ENCODE measurements at regions not wholly inside any gene's neighbourhood (a gene's known extent, or its start where the extent isn't known, plus 50 kb on each side); places are given as distances from the start of the nearest gene placed in this dataset.

DNA sequence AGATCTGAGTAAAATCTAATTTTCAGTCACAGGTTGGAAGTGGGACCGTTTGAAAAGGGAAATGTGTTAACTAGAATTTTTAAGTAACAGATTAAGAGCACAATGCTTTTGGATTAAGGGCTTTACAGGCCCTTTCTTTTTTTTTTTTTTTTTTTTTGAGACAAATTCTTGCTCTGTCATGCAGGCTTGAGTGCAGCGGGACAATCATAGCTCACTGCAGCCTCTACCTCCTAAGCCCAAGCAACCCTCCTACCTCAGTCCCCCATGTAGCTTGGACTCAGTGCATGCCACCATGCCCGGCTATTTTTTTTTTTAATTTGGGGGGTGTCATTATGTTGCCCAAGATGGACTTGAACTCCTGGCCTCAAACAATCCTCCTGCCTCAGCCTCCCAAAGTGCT is 363.7 kb downstream of the LIG4 start:
- no peaks in the 10 kb centered on the region for H3K36me3 ChIP-seq (ENCODE audit: control insufficient read depth, insufficient read depth, low read length)
- H3K4me3 Mint-ChIP-seq = no peak overlapping the region
- H3K36me3 Mint-ChIP-seq = no peaks in the 10 kb centered on the region
- no peak overlapping the region for H3K27ac Mint-ChIP-seq
- DNase-seq = no peak
- peaks cover 0 to 4% (median under 1%) of the 10 kb centered on the region in 7 donors for H3K9me3 Mint-ChIP-seq
- no peak for ATAC-seq (ENCODE audit: low read depth in 2 of 2)
- no peaks in the 10 kb centered on the region for H3K4me1 Mint-ChIP-seq
- no peak overlapping the region for H3K27ac ChIP-seq (ENCODE audit: insufficient read depth, low read length, poor library complexity, severe bottlenecking)
- H3K27me3 ChIP-seq (ENCODE audit: control insufficient read depth, insufficient read depth, low read length) = no peaks in the 10 kb centered on the region
- H3K4me1 ChIP-seq (ENCODE audit: control insufficient read depth, insufficient read depth, low read length, poor library complexity, severe bottlenecking) = no peaks in the 10 kb centered on the region
- H3K4me3 ChIP-seq (ENCODE audit: low read depth, low read length) = no peak overlapping the region
- no peaks in the 10 kb centered on the region for H3K27me3 Mint-ChIP-seq
- H3K9me3 ChIP-seq (ENCODE audit: control insufficient read depth in 2 of 2, low read length in 2 of 2) = no peaks in the 10 kb centered on the region

DNA sequence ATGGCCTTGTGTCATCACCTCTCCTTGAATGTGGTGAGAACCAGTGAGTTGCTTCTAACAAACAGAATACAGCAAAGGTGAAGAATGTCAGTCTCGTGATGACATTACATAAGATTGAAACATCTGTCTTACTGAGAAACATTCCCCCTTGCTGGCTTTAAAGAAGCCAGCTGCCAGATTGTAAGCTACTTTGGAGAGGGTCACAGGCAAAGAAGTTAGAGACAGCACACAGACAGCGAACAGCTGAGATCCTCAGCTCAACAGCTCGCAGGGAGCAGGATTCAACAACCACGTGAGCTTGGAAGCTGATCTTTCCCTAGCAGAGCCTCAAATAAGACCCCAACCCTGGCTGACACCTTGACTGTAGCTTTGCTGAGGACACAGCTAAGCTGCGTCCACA is 367.9 kb downstream of the LIG4 start:
- H3K27me3 Mint-ChIP-seq = no peaks in the 10 kb centered on the region
- no peaks in the 10 kb centered on the region for H3K36me3 ChIP-seq (ENCODE audit: control insufficient read depth, insufficient read depth, low read length)

DNA sequence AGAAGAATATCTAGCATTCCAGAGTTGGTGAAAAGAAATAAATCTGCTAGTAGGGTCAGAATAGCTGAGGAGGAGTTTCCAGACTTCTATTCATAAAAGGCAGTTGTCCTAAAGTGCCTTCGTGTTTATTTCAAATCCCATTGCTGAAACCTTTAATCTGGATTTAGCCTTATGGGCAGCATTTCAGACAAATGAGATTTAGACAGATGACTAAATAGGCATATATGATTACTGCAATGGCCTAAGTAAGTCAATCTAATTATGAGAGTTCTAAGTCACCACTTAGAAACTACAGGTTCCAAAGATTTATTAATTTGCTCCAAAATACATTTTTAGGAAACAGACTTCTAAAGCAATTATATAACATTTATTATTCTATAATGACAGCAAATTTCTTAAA is 368.7 kb downstream of the LIG4 start:
- Mint-ChIP-seq H3K36me3 (no peaks in the 10 kb centered on the region), H3K27me3 (no peaks in the 10 kb centered on the region), H3K4me1 (no peaks in the 10 kb centered on the region), H3K27ac (no peak overlapping the region), H3K4me3 (no peak overlapping the region), H3K9me3 (peaks cover 0 to 4% (median 2%) of the 10 kb centered on the region in 7 donors)
- no peak overlapping the region for H3K4me3 ChIP-seq (ENCODE audit: low read depth, low read length)
- no peak for DNase-seq
- H3K9me3 ChIP-seq (ENCODE audit: control insufficient read depth in 2 of 2, low read length in 2 of 2) = no peaks in the 10 kb centered on the region
- H3K36me3 ChIP-seq (ENCODE audit: control insufficient read depth, insufficient read depth, low read length) = no peaks in the 10 kb centered on the region
- no peaks in the 10 kb centered on the region for H3K27me3 ChIP-seq (ENCODE audit: control insufficient read depth, insufficient read depth, low read length)
- no peak for ATAC-seq (ENCODE audit: low read depth in 2 of 2)
- H3K27ac ChIP-seq (ENCODE audit: insufficient read depth, low read length, poor library complexity, severe bottlenecking) = no peak overlapping the region
- H3K4me1 ChIP-seq (ENCODE audit: control insufficient read depth, insufficient read depth, low read length, poor library complexity, severe bottlenecking) = no peaks in the 10 kb centered on the region

More for the DNA sequence above, 367.9 kb downstream of the LIG4 start:
- no peak for ATAC-seq (ENCODE audit: low read depth in 2 of 2)
- H3K27ac ChIP-seq (ENCODE audit: insufficient read depth, low read length, poor library complexity, severe bottlenecking) = no peak overlapping the region
- no peaks in the 10 kb centered on the region for H3K9me3 ChIP-seq (ENCODE audit: control insufficient read depth in 2 of 2, low read length in 2 of 2)
- H3K27ac Mint-ChIP-seq = no peak overlapping the region
- H3K27me3 ChIP-seq (ENCODE audit: control insufficient read depth, insufficient read depth, low read length) = no peaks in the 10 kb centered on the region
- DNase-seq = no peak
- no peak overlapping the region for H3K4me3 Mint-ChIP-seq
- no peaks in the 10 kb centered on the region for H3K4me1 Mint-ChIP-seq
- peaks cover 0 to 4% (median 2%) of the 10 kb centered on the region in 7 donors for H3K9me3 Mint-ChIP-seq
- no peak overlapping the region for H3K4me3 ChIP-seq (ENCODE audit: low read depth, low read length)
- H3K4me1 ChIP-seq (ENCODE audit: control insufficient read depth, insufficient read depth, low read length, poor library complexity, severe bottlenecking) = no peaks in the 10 kb centered on the region
- no peaks in the 10 kb centered on the region for H3K36me3 Mint-ChIP-seq

DNA sequence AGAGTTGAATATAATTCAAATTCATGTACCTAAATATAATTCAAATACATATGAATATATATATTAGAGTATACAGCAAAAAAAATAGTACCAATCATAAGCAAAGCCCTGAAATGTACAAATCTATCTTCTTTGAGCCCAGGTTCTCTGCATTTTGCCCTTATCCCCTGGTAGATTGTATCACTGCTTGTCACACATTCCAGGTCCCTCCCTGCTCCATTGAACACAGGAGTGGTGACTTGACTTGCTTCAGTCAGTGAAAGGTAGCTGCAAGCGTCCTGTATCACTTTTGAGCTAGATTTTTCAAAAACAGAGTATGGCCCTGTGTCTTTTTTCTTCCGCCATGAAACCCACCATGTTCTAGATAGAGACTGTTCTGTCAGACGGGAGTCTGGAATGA is 369.4 kb downstream of the LIG4 start:
- H3K4me1 ChIP-seq (ENCODE audit: control insufficient read depth, insufficient read depth, low read length, poor library complexity, severe bottlenecking) = no peaks in the 10 kb centered on the region
- Mint-ChIP-seq H3K4me1 (no peaks in the 10 kb centered on the region), H3K36me3 (no peaks in the 10 kb centered on the region), H3K27ac (no peak overlapping the region), H3K4me3 (no peak overlapping the region), H3K27me3 (no peaks in the 10 kb centered on the region), H3K9me3 (peaks cover 0 to 4% (median 2%) of the 10 kb centered on the region in 7 donors)
- ATAC-seq (ENCODE audit: low read depth in 2 of 2) = no peak
- no peak for DNase-seq
- H3K36me3 ChIP-seq (ENCODE audit: control insufficient read depth, insufficient read depth, low read length) = no peaks in the 10 kb centered on the region
- H3K9me3 ChIP-seq (ENCODE audit: control insufficient read depth in 2 of 2, low read length in 2 of 2) = no peaks in the 10 kb centered on the region
- no peak overlapping the region for H3K4me3 ChIP-seq (ENCODE audit: low read depth, low read length)
- no peak overlapping the region for H3K27ac ChIP-seq (ENCODE audit: insufficient read depth, low read length, poor library complexity, severe bottlenecking)
- H3K27me3 ChIP-seq (ENCODE audit: control insufficient read depth, insufficient read depth, low read length) = no peaks in the 10 kb centered on the region

DNA sequence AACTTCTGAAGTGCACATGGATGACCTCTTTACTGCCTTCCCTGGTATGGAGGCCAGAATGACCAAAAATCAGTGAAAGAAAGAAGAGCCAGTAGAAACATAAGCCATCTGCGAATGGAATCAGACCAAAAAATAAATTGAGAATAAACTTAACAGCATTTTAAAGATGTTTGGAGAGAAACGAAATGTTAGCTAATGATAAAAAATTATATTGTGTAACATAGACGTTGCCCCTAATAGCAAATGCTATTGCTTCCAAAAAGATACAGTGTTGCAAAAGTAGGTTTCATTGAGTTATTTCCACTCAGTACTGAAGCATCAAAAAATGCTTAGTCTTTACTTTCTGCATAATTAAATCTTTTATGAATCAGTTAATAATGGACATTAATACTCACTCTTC is 371.7 kb downstream of the LIG4 start:
- Mint-ChIP-seq H3K36me3 (no peaks in the 10 kb centered on the region), H3K27ac (no peak overlapping the region), H3K4me3 (no peak overlapping the region), H3K27me3 (no peaks in the 10 kb centered on the region), H3K4me1 (no peaks in the 10 kb centered on the region), H3K9me3 (peaks cover 0 to 4% (median 4%) of the 10 kb centered on the region in 7 donors)
- no peaks in the 10 kb centered on the region for H3K27me3 ChIP-seq (ENCODE audit: control insufficient read depth, insufficient read depth, low read length)
- no peak for ATAC-seq (ENCODE audit: low read depth in 2 of 2)
- H3K9me3 ChIP-seq (ENCODE audit: control insufficient read depth in 2 of 2, low read length in 2 of 2) = no peaks in the 10 kb centered on the region
- no peak overlapping the region for H3K27ac ChIP-seq (ENCODE audit: insufficient read depth, low read length, poor library complexity, severe bottlenecking)
- H3K4me1 ChIP-seq (ENCODE audit: control insufficient read depth, insufficient read depth, low read length, poor library complexity, severe bottlenecking) = no peaks in the 10 kb centered on the region
- H3K36me3 ChIP-seq (ENCODE audit: control insufficient read depth, insufficient read depth, low read length) = no peaks in the 10 kb centered on the region
- H3K4me3 ChIP-seq (ENCODE audit: low read depth, low read length) = no peak overlapping the region
- no peak for DNase-seq

DNA sequence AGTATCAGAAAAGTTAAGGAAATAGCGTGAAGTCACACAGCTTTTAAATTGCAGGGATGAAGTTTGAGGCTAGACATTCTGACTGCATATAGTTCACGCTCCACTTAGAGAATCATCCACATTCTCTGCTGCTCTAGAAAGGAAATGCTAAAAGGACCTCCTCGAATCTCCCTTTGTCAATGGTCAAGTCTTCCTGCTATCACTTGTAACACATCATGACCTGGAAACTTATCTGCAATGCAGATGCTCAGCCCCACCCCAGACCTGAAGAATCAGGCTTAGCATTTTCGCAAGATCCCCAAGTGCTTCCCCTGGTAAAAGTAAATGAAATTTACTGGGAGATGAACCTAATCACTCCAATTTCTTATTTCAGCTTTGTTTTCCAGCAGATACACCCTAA is 372.1 kb downstream of the LIG4 start:
- Histone ChIP-seq H3K4me1 (ENCODE audit: control insufficient read depth, insufficient read depth, low read length, poor library complexity, severe bottlenecking) (no peaks in the 10 kb centered on the region), H3K27ac (ENCODE audit: insufficient read depth, low read length, poor library complexity, severe bottlenecking) (no peak overlapping the region), H3K9me3 (ENCODE audit: control insufficient read depth in 2 of 2, low read length in 2 of 2) (no peaks in the 10 kb centered on the region), H3K36me3 (ENCODE audit: control insufficient read depth, insufficient read depth, low read length) (no peaks in the 10 kb centered on the region), H3K4me3 (ENCODE audit: low read depth, low read length) (no peak overlapping the region), H3K27me3 (ENCODE audit: control insufficient read depth, insufficient read depth, low read length) (no peaks in the 10 kb centered on the region)
- H3K27ac Mint-ChIP-seq = no peak overlapping the region
- no peak for ATAC-seq (ENCODE audit: low read depth in 2 of 2)
- H3K27me3 Mint-ChIP-seq = no peaks in the 10 kb centered on the region
- DNase-seq = no peak
- no peaks in the 10 kb centered on the region for H3K36me3 Mint-ChIP-seq
- H3K9me3 Mint-ChIP-seq = peaks cover 0 to 4% (median 4%) of the 10 kb centered on the region in 7 donors
- no peaks in the 10 kb centered on the region for H3K4me1 Mint-ChIP-seq
- H3K4me3 Mint-ChIP-seq = no peak overlapping the region

DNA sequence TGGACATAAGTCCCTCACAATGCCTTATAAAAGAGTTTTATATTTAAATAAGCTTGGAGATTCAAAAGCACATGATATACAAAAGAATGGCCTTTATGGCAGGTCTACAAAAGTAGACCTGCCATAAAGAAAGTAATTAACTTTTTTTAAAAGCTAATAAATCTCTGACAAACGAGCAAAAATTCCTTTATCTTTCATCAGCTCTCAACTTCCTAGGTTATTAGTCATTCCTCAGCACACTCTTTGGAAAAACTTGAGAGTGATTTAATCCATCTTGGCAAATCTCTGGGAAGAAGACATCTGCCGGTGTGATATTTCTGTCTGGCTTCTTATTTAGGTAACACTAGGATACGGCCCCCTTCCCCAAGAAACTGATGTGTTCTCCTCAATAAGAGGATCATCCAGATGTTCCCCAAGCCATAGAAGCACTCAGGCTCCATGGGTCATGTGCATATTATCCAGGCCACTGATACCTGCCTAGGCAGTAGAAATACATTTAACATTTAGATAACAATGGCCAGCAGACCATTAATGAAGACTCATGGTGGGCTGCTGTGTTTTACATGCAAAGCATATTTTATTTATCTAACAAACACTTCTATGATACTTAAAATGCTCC is 372.7 kb downstream of the LIG4 start:
- H3K27ac ChIP-seq (ENCODE audit: insufficient read depth, low read length, poor library complexity, severe bottlenecking) = no peak overlapping the region
- Mint-ChIP-seq H3K9me3 (peaks cover 0 to 4% (median 3%) of the 10 kb centered on the region in 7 donors), H3K27ac (no peak overlapping the region), H3K27me3 (no peaks in the 10 kb centered on the region), H3K36me3 (no peaks in the 10 kb centered on the region), H3K4me1 (no peaks in the 10 kb centered on the region), H3K4me3 (no peak overlapping the region)
- no peak for ATAC-seq (ENCODE audit: low read depth in 2 of 2)
- no peaks in the 10 kb centered on the region for H3K27me3 ChIP-seq (ENCODE audit: control insufficient read depth, insufficient read depth, low read length)
- H3K4me1 ChIP-seq (ENCODE audit: control insufficient read depth, insufficient read depth, low read length, poor library complexity, severe bottlenecking) = no peaks in the 10 kb centered on the region
- no peaks in the 10 kb centered on the region for H3K9me3 ChIP-seq (ENCODE audit: control insufficient read depth in 2 of 2, low read length in 2 of 2)
- no peak overlapping the region for H3K4me3 ChIP-seq (ENCODE audit: low read depth, low read length)
- no peaks in the 10 kb centered on the region for H3K36me3 ChIP-seq (ENCODE audit: control insufficient read depth, insufficient read depth, low read length)
- DNase-seq = no peak

DNA sequence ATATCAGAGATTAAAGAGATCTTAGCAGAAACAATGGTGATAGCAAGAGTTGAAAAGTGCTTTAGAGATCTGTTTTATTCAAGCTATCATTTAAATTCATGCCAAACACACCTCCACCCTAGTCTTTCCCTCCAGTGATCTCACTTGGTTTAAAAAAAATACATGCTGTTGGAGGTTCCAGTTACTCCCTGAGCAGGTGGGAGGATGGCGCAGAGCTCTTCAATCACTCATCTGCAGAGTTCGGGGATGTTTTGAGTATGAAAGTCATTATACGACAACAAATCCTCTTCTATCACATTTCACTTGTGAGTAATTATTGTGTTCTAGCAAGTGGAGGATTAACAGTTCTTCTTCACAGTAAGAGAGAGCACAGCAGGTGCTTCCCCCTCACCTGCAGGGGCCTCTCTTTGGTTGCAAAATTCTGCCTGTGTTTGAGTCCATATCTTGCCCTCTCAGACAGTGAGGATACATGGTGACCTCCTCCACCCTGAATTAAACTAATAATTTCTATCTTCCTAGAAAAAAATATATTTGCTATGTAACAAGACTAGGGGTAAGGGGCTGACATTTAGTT is 376.7 kb downstream of the LIG4 start:
- Histone ChIP-seq H3K9me3 (ENCODE audit: control insufficient read depth in 2 of 2, low read length in 2 of 2) (no peaks in the 10 kb centered on the region), H3K4me1 (ENCODE audit: control insufficient read depth, insufficient read depth, low read length, poor library complexity, severe bottlenecking) (no peaks in the 10 kb centered on the region), H3K27me3 (ENCODE audit: control insufficient read depth, insufficient read depth, low read length) (no peaks in the 10 kb centered on the region), H3K4me3 (ENCODE audit: low read depth, low read length) (no peak overlapping the region), H3K36me3 (ENCODE audit: control insufficient read depth, insufficient read depth, low read length) (no peaks in the 10 kb centered on the region), H3K27ac (ENCODE audit: insufficient read depth, low read length, poor library complexity, severe bottlenecking) (no peak overlapping the region)
- no peaks in the 10 kb centered on the region for H3K36me3 Mint-ChIP-seq
- H3K27ac Mint-ChIP-seq = no peak overlapping the region
- H3K9me3 Mint-ChIP-seq = peaks cover 0 to 6% (median 2%) of the 10 kb centered on the region in 7 donors
- ATAC-seq (ENCODE audit: low read depth in 2 of 2) = no peak
- H3K4me1 Mint-ChIP-seq = no peaks in the 10 kb centered on the region
- H3K4me3 Mint-ChIP-seq = no peak overlapping the region
- no peaks in the 10 kb centered on the region for H3K27me3 Mint-ChIP-seq
- DNase-seq = no peak

Data from CD4-positive, CD25-positive, alpha-beta regulatory T cell (primary cell).